HEK293 (cell line): ENCODE measurements at regions not wholly inside any gene's neighbourhood (a gene's known extent, or its start where the extent isn't known, plus 50 kb on each side); places are given as distances from the start of the nearest gene placed in this dataset.

Experiments
- CTCF ChIP-seq: fragments of 450-650 bp; formaldehyde crosslinking; IDR thresholded peaks from 2 replicates; pipeline ENCODE4 v1.5.1; 2016; ENCODE audit warnings: missing biosample characterization, missing genetic modification characterization
- ZNF266 ChIP-seq: fragments of 450-650 bp; formaldehyde crosslinking; IDR thresholded peaks from 2 replicates; pipeline ENCODE4 v1.5.1; 2016; ENCODE audit warnings: missing biosample characterization, missing genetic modification characterization, low read depth
- ZNF843 ChIP-seq: fragments of 450-650 bp; formaldehyde crosslinking; IDR thresholded peaks from 2 replicates; pipeline ENCODE4 v1.5.1; 2016; ENCODE audit warnings: missing biosample characterization, missing genetic modification characterization

- TF ChIP-seq CTCF (tag by site-specific recombination) (no peak), ZNF266 (no peak), ZNF843 (no peak)
Observed at GRCh38 chr1:87743256-87743655, 414.6 kb downstream of the LMO4 start.
